ENCODE measurements at regions not wholly inside any gene's neighbourhood (a gene's known extent, or its start where the extent isn't known, plus 50 kb on each side); places are given as distances from the start of the nearest gene placed in this dataset. TPM values are rescaled to one million over a fixed set of nuclear protein-coding genes. Genes with fewer than 3 reads are reported as not detected.
A peak's percentile ranks its signal among the peaks of the same experiment; 100 is the strongest.

- no peak for TF ChIP-seq CTCF (IDR thresholded peaks at IDR 0.05; ENCODE audit: control extremely low read depth in 1 of 3, insufficient read depth in 1 of 3, low read depth in 1 of 3, low read length in 3 of 3)
- no peak for TF ChIP-seq POU5F1 (IDR thresholded peaks at IDR 0.05; ENCODE audit: low read depth, low read length)
- TF ChIP-seq GTF2F1 (IDR thresholded peaks at IDR 0.05; ENCODE audit: borderline replicate concordance, low read depth, low read length), result no peak
- no peak for TF ChIP-seq CTBP2 (IDR thresholded peaks at IDR 0.05; ENCODE audit: borderline replicate concordance, insufficient read depth, insufficient read length, low read length)
These were observed 50.8 kb upstream of the POU3F2 start (continued) for GRCh38 chr6:98783578-98783977.

MicroRNA genes in the stretch of these regions (microRNA counts, 767-probe panel; counts per million panel counts)
- microRNA hsa-miR-2113, result 879 counts per million, percentile 95 among the panel's probes with 10 or more counts

Small RNA genes in the stretch of these regions (microRNA-seq; reads per million reads assigned to microRNA genes)
- 0.23 to 0.81 reads per million in 2 experiments for gene MIR2113 (ENCODE audit: borderline microRNAs expressed in 2 of 2, borderline number of aligned reads in 2 of 2, borderline replicate concordance in 1 of 2)

Small RNA genes in the stretch of these regions (small RNA-seq; reads per million reads assigned to genes)
- gene AL589826.1 (ENCODE audit: insufficient read depth), result not detected
- 56.1 reads per million, percentile 96 among the genes with 10 or more reads in this experiment for gene MIR2113 (ENCODE audit: insufficient read depth)
